Mesenchymal stem cell (in vitro differentiated cells and primary cell): ENCODE measurements at regions not wholly inside any gene's neighbourhood (a gene's known extent, or its start where the extent isn't known, plus 50 kb on each side); places are given as distances from the start of the nearest gene placed in this dataset.
A peak's percentile ranks its signal among the peaks of the same experiment; 100 is the strongest.

Experiments
- DNase-seq: peaks from one replicate; pipeline ENCODE4 v3.0.0-alpha.2; 2013
- H2AFZ ChIP-seq: one replicate; pipeline ENCODE4 v1.6.1; 2013; ENCODE audit warnings: low read depth, mild to moderate bottlenecking, control low read depth, inconsistent platforms, low read length, moderate library complexity
- H2AK5ac ChIP-seq: 2 replicates; pipeline ENCODE4 v1.6.1; 2013; ENCODE audit warnings: low read length, moderate library complexity, mild to moderate bottlenecking, inconsistent platforms; ENCODE audit not compliant: severe bottlenecking
- H2BK120ac ChIP-seq: one replicate; pipeline ENCODE4 v1.6.1; 2013; ENCODE audit warnings: low read depth, mild to moderate bottlenecking, inconsistent platforms, low read length, moderate library complexity
- H2BK12ac ChIP-seq, 2 experiments: one replicate each; pipeline ENCODE4 v1.6.1; 2013; ENCODE audit warnings: inconsistent platforms in 2 of 2, low read length in 2 of 2, mild to moderate bottlenecking in 2 of 2, moderate library complexity in 2 of 2, control low read depth in 1 of 2
- H2BK15ac ChIP-seq: one replicate; pipeline ENCODE4 v1.6.1; 2013; ENCODE audit warnings: mild to moderate bottlenecking, low read depth, inconsistent platforms; ENCODE audit not compliant: poor library complexity, severe bottlenecking
- H2BK5ac ChIP-seq: 2 replicates; pipeline ENCODE4 v1.6.1; 2013; ENCODE audit warnings: low read depth, mild to moderate bottlenecking, low read length, control low read depth, inconsistent platforms; ENCODE audit not compliant: poor library complexity, severe bottlenecking
- H3K14ac ChIP-seq, 2 experiments: one replicate each; pipeline ENCODE4 v1.6.1; 2013; ENCODE audit warnings: inconsistent platforms in 2 of 2, low read length in 2 of 2, control low read depth in 1 of 2, mild to moderate bottlenecking in 1 of 2, moderate library complexity in 1 of 2
- H3K18ac ChIP-seq, 2 experiments: one replicate each; pipeline ENCODE4 v1.6.1; 2013; ENCODE audit warnings: inconsistent platforms in 2 of 2, low read length in 2 of 2, control low read depth in 1 of 2, low read depth in 1 of 2, mild to moderate bottlenecking in 1 of 2
- H3K23ac ChIP-seq, 2 experiments: one replicate each; pipeline ENCODE4 v1.6.1; 2013; ENCODE audit warnings: inconsistent platforms in 2 of 2, low read length in 2 of 2, mild to moderate bottlenecking in 2 of 2, moderate library complexity in 2 of 2, control low read depth in 1 of 2
- H3K27ac ChIP-seq: 2 replicates; pipeline ENCODE4 v1.5.1; 2013; ENCODE audit warnings: mild to moderate bottlenecking, moderate library complexity, low read length, control low read depth, inconsistent platforms; ENCODE audit not compliant: poor library complexity, severe bottlenecking
- H3K27me3 ChIP-seq, 2 experiments: 2 replicates each; pipeline versions ENCODE4 v1.6.1 to v1.7.0; 2013; ENCODE audit warnings: low read length in 2 of 2, mild to moderate bottlenecking in 2 of 2, moderate library complexity in 2 of 2, control low read depth in 1 of 2, inconsistent platforms in 1 of 2; ENCODE audit not compliant: control insufficient read depth in 1 of 2, insufficient read depth in 1 of 2
- H3K36me3 ChIP-seq, 2 experiments: 2 replicates each; pipeline versions ENCODE4 v1.6.1 to v1.7.0; 2013; ENCODE audit warnings: low read length in 2 of 2, control low read depth in 1 of 2, inconsistent platforms in 1 of 2, low read depth in 1 of 2, mild to moderate bottlenecking in 1 of 2; ENCODE audit not compliant: insufficient read depth in 2 of 2, control insufficient read depth in 1 of 2
- H3K4ac ChIP-seq, 2 experiments: one replicate each; pipeline ENCODE4 v1.6.1; 2013; ENCODE audit warnings: inconsistent platforms in 2 of 2, low read length in 2 of 2, mild to moderate bottlenecking in 2 of 2, moderate library complexity in 2 of 2, control low read depth in 1 of 2, low read depth in 1 of 2
- H3K4me1 ChIP-seq: 2 replicates; pipeline ENCODE4 v1.6.1; 2013; ENCODE audit warnings: low read depth, low read length, control low read depth; ENCODE audit not compliant: control insufficient read depth, insufficient read depth
- H3K4me2 ChIP-seq: 2 replicates; pipeline ENCODE4 v1.6.1; 2013; ENCODE audit warnings: low read length, mild to moderate bottlenecking, inconsistent platforms; ENCODE audit not compliant: poor library complexity, severe bottlenecking
- H3K4me3 ChIP-seq, 2 experiments: 2 replicates each; pipeline versions ENCODE4 v1.5.1 to v1.7.0; 2013; ENCODE audit warnings: low read length in 2 of 2, mild to moderate bottlenecking in 2 of 2, control low read depth in 1 of 2, low read depth in 1 of 2; ENCODE audit not compliant: insufficient read depth in 1 of 2
- H3K79me1 ChIP-seq: replicated peaks from 2 replicates; pipeline ENCODE4 v1.6.1; 2013; ENCODE audit warnings: mild to moderate bottlenecking, control low read depth, low read length, inconsistent platforms; ENCODE audit not compliant: poor library complexity, severe bottlenecking
- H3K9ac ChIP-seq: 2 replicates; pipeline ENCODE4 v1.7.0; 2013; ENCODE audit warnings: mild to moderate bottlenecking, low read length, moderate library complexity
- H3K9me3 ChIP-seq: 2 replicates; pipeline ENCODE4 v1.7.0; 2013; ENCODE audit warnings: mild to moderate bottlenecking, low read length; ENCODE audit not compliant: control insufficient read depth
- H4K8ac ChIP-seq: one replicate; pipeline ENCODE4 v1.6.1; 2013; ENCODE audit warnings: inconsistent platforms, mild to moderate bottlenecking, low read length, moderate library complexity
- H4K91ac ChIP-seq: one replicate; pipeline ENCODE4 v1.6.1; 2013; ENCODE audit warnings: mild to moderate bottlenecking, low read length, inconsistent platforms
- WGBS: methylation state at CpG from one replicate; pipeline ENCODE4 v1.1.7; 2013; ENCODE audit warnings: mixed read lengths; 5-methylcytosine and 5-hydroxymethylcytosine counted together

DNA sequence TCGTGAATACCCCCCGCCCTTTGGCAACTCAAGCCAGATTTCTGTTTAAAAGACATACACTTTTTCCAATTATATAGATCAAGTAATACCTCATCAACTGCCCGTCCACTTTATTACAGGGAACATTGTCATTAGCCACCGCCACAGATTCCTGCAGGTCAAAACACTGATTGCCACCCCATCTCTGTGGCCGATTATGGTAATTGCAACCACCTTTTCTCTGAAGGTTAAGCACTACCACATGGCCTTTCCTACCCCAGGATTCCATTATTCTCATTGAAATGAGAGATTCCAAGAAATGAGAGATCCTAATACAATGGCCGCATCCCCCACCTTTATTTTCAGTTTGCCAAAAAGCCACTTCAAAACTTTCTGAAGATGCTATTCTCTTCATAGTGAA lies 478.8 kb upstream of the HSF2 start:
- H3K79me1 ChIP-seq, result no peaks in the 10 kb centered on the region
- no peak overlapping the region for H3K4me2 ChIP-seq
- no peaks in the 10 kb centered on the region for H3K36me3 ChIP-seq
- no peak overlapping the region for H2BK12ac ChIP-seq
- no peaks in the 10 kb centered on the region for H3K4me1 ChIP-seq
- H2BK15ac ChIP-seq, result no peak overlapping the region
- no peak overlapping the region for H3K4me3 ChIP-seq
- H2BK120ac ChIP-seq, result no peak overlapping the region
- H4K8ac ChIP-seq, result no peak overlapping the region
- H2AK5ac ChIP-seq, result no peak overlapping the region
- no peak overlapping the region for H2BK5ac ChIP-seq
- H3K27ac ChIP-seq, result no peak overlapping the region
- 89% methylated on average over 6 of the region's 6 CpGs for WGBS
- H3K27me3 ChIP-seq, result no peaks in the 10 kb centered on the region
- H3K4ac ChIP-seq, result no peak overlapping the region
- H3K14ac ChIP-seq, result no peak overlapping the region
- no peak overlapping the region for H4K91ac ChIP-seq
- no peak overlapping the region for H3K18ac ChIP-seq
- DNase-seq, result no peak
- H3K9me3 ChIP-seq, result no peaks in the 10 kb centered on the region
- H3K23ac ChIP-seq, result no peak overlapping the region
- no peak overlapping the region for H2AFZ ChIP-seq
- no peak overlapping the region for H3K9ac ChIP-seq

DNA sequence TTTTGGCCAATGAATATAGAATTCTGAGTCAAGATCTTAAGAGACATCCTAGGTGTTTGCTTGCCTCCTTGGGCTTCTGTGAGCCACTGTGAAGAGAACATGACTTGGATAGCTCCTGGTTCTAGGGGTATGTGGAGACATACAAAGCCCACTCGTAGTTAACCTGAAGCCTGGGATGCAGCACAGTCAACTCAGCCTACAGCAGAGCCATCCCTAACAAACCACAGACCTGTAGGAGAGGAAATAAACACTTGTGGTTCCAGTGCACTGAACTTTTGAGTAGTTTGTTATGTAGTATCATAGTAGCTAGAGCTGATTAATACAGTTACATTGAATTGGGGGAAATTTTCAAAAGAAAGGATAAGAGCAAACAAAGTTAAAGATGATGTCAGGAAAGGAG lies 474.4 kb upstream of the HSF2 start:
- H2BK15ac ChIP-seq, result no peak overlapping the region
- H3K36me3 ChIP-seq, result no peaks in the 10 kb centered on the region
- H3K14ac ChIP-seq, result no peak overlapping the region
- H3K9me3 ChIP-seq, result no peaks in the 10 kb centered on the region
- no peak overlapping the region for H3K23ac ChIP-seq
- WGBS, result 20% methylated on average over 1 of the region's 1 CpG
- no peak overlapping the region for H3K27ac ChIP-seq
- no peak overlapping the region for H3K4ac ChIP-seq
- H3K9ac ChIP-seq, result no peak overlapping the region
- no peak overlapping the region for H4K8ac ChIP-seq
- H2BK12ac ChIP-seq, result no peak overlapping the region
- no peaks in the 10 kb centered on the region for H3K4me1 ChIP-seq
- H3K18ac ChIP-seq, result peak overlapping the region in 1 of 2 experiments; percentile 24
- H2AFZ ChIP-seq, result no peak overlapping the region
- peak; percentile 53 for DNase-seq
- H3K4me2 ChIP-seq, result no peak overlapping the region
- H2AK5ac ChIP-seq, result no peak overlapping the region
- no peaks in the 10 kb centered on the region for H3K27me3 ChIP-seq
- H2BK120ac ChIP-seq, result no peak overlapping the region
- H4K91ac ChIP-seq, result no peak overlapping the region
- H3K79me1 ChIP-seq, result no peaks in the 10 kb centered on the region
- H2BK5ac ChIP-seq, result no peak overlapping the region
- no peak overlapping the region for H3K4me3 ChIP-seq

DNA sequence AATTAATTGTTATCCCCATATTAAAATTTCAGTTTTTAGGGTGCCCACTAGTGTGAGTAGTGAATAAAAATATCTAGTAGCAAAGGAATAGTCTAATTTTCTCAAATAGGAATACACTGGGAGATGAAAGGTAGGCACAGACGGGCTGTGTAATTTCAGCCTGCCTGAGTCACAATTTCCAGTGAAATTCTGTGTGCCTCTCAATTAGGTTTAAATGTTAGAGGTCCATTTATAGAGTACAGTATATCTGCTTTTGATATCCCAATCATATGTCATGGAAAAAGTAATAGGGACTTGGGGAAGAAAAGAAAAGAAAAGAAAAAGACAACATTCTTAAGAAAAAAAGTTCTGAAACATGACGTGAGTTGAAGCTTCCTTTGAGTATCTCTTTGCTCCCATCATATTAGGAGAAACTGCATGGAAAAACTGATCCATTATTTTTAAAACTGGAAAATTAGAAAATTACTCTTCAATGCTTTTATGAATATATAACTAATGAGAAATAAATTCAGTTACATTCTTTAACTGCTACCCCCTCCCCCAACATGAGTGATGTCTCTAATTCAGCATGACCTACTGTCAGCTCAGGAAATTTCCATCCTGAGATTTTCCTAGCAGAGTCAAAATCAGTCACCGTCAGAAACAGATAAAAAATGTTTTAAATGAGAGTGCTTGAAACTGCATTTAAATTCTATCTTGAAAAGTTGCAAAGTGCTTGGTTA lies 473.8 kb upstream of the HSF2 start:
- H3K9me3 ChIP-seq, result no peaks in the 10 kb centered on the region
- H3K36me3 ChIP-seq, result no peaks in the 10 kb centered on the region
- no peak overlapping the region for H2BK120ac ChIP-seq
- H3K79me1 ChIP-seq, result no peaks in the 10 kb centered on the region
- H3K14ac ChIP-seq, result no peak overlapping the region
- no peak overlapping the region for H3K27ac ChIP-seq
- no peak overlapping the region for H2AFZ ChIP-seq
- no peak overlapping the region for H3K4ac ChIP-seq
- no peak overlapping the region for H3K23ac ChIP-seq
- no peak overlapping the region for H2BK12ac ChIP-seq
- no peak overlapping the region for H2BK15ac ChIP-seq
- H3K4me2 ChIP-seq, result no peak overlapping the region
- H3K9ac ChIP-seq, result no peak overlapping the region
- no peak overlapping the region for H4K8ac ChIP-seq
- H4K91ac ChIP-seq, result no peak overlapping the region
- no peak overlapping the region for H3K4me3 ChIP-seq
- no peaks in the 10 kb centered on the region for H3K4me1 ChIP-seq
- 88% methylated on average over 2 of the region's 3 CpGs for WGBS
- DNase-seq, result peak; percentile 27
- no peak overlapping the region for H2AK5ac ChIP-seq
- no peak overlapping the region for H2BK5ac ChIP-seq
- no peak overlapping the region for H3K18ac ChIP-seq
- H3K27me3 ChIP-seq, result no peaks in the 10 kb centered on the region

DNA sequence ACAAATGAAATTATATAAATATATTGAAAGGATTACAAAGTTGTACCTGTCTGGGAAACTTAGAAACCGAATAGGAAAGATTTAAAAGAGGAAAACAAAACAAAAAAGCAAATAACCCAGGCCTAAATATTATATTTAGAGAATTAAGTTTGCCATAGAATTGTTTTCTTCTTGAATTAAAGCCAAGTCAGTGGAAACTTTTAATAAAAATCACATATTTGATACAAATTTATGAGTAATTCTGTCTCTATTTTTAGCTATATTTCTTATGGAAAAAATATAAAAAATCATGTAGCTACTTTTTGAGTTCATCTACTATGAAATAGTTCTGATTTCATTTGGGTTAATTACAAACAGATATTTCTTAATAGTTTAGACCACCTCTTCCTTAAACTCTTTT lies 470.2 kb upstream of the HSF2 start:
- H3K4me3 ChIP-seq, result no peak overlapping the region
- no peak overlapping the region for H2BK12ac ChIP-seq
- no peaks in the 10 kb centered on the region for H3K79me1 ChIP-seq
- no peaks in the 10 kb centered on the region for H3K36me3 ChIP-seq
- H2BK120ac ChIP-seq, result no peak overlapping the region
- no peak overlapping the region for H3K23ac ChIP-seq
- H3K27me3 ChIP-seq, result no peaks in the 10 kb centered on the region
- no peak overlapping the region for H3K14ac ChIP-seq
- no peak for DNase-seq
- H3K27ac ChIP-seq, result no peak overlapping the region
- no peak overlapping the region for H3K9ac ChIP-seq
- no CpG with 5 or more reads among the region's 1 CpG for WGBS
- no peak overlapping the region for H3K4me2 ChIP-seq
- H4K8ac ChIP-seq, result no peak overlapping the region
- H4K91ac ChIP-seq, result no peak overlapping the region
- H2BK15ac ChIP-seq, result no peak overlapping the region
- H3K9me3 ChIP-seq, result no peaks in the 10 kb centered on the region
- H3K18ac ChIP-seq, result no peak overlapping the region
- H2BK5ac ChIP-seq, result no peak overlapping the region
- no peak overlapping the region for H2AFZ ChIP-seq
- H3K4me1 ChIP-seq, result peaks cover 2% of the 10 kb centered on the region
- H3K4ac ChIP-seq, result no peak overlapping the region
- H2AK5ac ChIP-seq, result no peak overlapping the region
